K562 (cell line): ENCODE measurements at regions not wholly inside any gene's neighbourhood (a gene's known extent, or its start where the extent isn't known, plus 50 kb on each side); places are given as distances from the start of the nearest gene placed in this dataset.

Source experiments
- ATAC-seq: fragments of 200-7000 bp; cut with Tn5 transposase; 3 replicates; pipeline ENCODE4 v1.9.1; 2020; ENCODE audit warnings: moderate library complexity
- BruUV-seq: library from RNA; stranded (reverse); fragments of 400-500 nt; replicated peaks from 2 replicates; lab custom pipeline; 2021; lab: Mats Ljungman, UMichigan
- CTCF ChIA-PET: fragments of 300-600 bp; formaldehyde crosslinking; extraction: SDS; loops from one replicate; lab custom pipeline; 2021; ENCODE audit warnings: low intra/inter-chr PET ratio; lab: Yijun Ruan, JAX
- POLR2A ChIA-PET: fragments of 300-600, 350-650 bp; sonication (Branson Sonifier 250); formaldehyde crosslinking; extraction: SDS; loops from one replicate; lab custom pipeline; 2021; ENCODE audit warnings: antibody characterized with exemption, inconsistent platforms; lab: Yijun Ruan, JAX
- DNase-seq, 4 experiments: peaks; one replicate each; pipeline versions ENCODE4 v3.0.0 to v3.0.0-alpha.2; 2011 to 2018; ENCODE audit warnings: low spot score in 3 of 4, mixed read lengths in 3 of 4; ENCODE audit errors: extremely low read depth in 1 of 4
- FAIRE-seq: peaks from 2 replicates; lab custom pipeline; 2011; peaks lifted over from hg19 to GRCh38; lab: Jason Lieb, UNC
- H2AFZ ChIP-seq: 2 replicates; pipeline ENCODE4 v1.6.0; 2011; ENCODE audit warnings: low read depth, low read length, control low read depth, inconsistent platforms
- H3K27ac ChIP-seq: fragments of 200-600 bp; 3 replicates; pipeline ENCODE4 v1.8.0; 2011; ENCODE audit warnings: low read depth, mild to moderate bottlenecking, control low read depth, inconsistent platforms, low read length, moderate library complexity, mixed read lengths; ENCODE audit errors: extremely low read depth
- H3K27me3 ChIP-seq, 2 experiments: fragments of 300-600 bp in 1 of 2; 2 replicates in 1 of 2; 3 replicates in 1 of 2; pipeline versions ENCODE4 v1.6.0 to v1.8.0; 2011; ENCODE audit warnings: inconsistent platforms in 2 of 2, low read length in 2 of 2, mild to moderate bottlenecking in 1 of 2, mixed read lengths in 1 of 2, moderate library complexity in 1 of 2; ENCODE audit not compliant: control insufficient read depth in 2 of 2, insufficient read depth in 2 of 2
- H3K36me3 ChIP-seq: fragments of 300-600 bp; 3 replicates; pipeline ENCODE4 v1.8.0; 2011; ENCODE audit warnings: mild to moderate bottlenecking, low read length, inconsistent platforms; ENCODE audit not compliant: control insufficient read depth, insufficient read depth
- H3K4me1 ChIP-seq, 2 experiments: fragments of 200-600 bp in 1 of 2; replicated peaks in 1 of 2; 2 replicates in 1 of 2; 3 replicates in 1 of 2; pipeline versions ENCODE4 v1.5.1 to v1.8.0; 2011; ENCODE audit warnings: inconsistent platforms in 2 of 2, low read length in 2 of 2, mild to moderate bottlenecking in 1 of 2, mixed read lengths in 1 of 2, moderate library complexity in 1 of 2; ENCODE audit not compliant: control insufficient read depth in 2 of 2, insufficient read depth in 2 of 2
- H3K4me2 ChIP-seq: 2 replicates; pipeline ENCODE4 v1.6.1; 2011; ENCODE audit warnings: low read length, control low read depth, inconsistent platforms, mixed read lengths; ENCODE audit not compliant: insufficient read depth
- H3K4me3 ChIP-seq: fragments of 200-600 bp; sonication (generic), shearing (Covaris generic); 2 replicates; pipeline ENCODE4 v1.5.1; 2016; ENCODE audit warnings: control low read depth, inconsistent platforms
- H3K79me2 ChIP-seq: fragments of 200-600 bp; 3 replicates; pipeline ENCODE4 v1.8.0; 2011; ENCODE audit warnings: low read length, inconsistent platforms; ENCODE audit not compliant: control insufficient read depth, insufficient read depth
- H3K9ac ChIP-seq, 2 experiments: 2 replicates each; pipeline versions ENCODE4 v1.6.0 to v1.6.1; 2011; ENCODE audit warnings: low read depth in 2 of 2, low read length in 2 of 2, control low read depth in 1 of 2, inconsistent platforms in 1 of 2, mild to moderate bottlenecking in 1 of 2, mixed read lengths in 1 of 2; ENCODE audit not compliant: insufficient read depth in 1 of 2
- H3K9me1 ChIP-seq: one replicate; pipeline ENCODE4 v1.6.0; 2011; ENCODE audit warnings: inconsistent platforms, mild to moderate bottlenecking, low read length, moderate library complexity; ENCODE audit not compliant: control insufficient read depth, insufficient read depth
- H3K9me3 ChIP-seq: replicated peaks from 2 replicates; pipeline ENCODE4 v1.5.1; 2011; ENCODE audit warnings: low read depth, low read length, inconsistent platforms; ENCODE audit not compliant: control insufficient read depth, insufficient read depth
- H4K20me1 ChIP-seq: replicated peaks from 2 replicates; pipeline ENCODE4 v1.6.1; 2011; ENCODE audit warnings: low read length, inconsistent platforms, mixed read lengths; ENCODE audit not compliant: control insufficient read depth, insufficient read depth
- AFF4 ChIP-seq: sonication (generic); formaldehyde crosslinking; IDR thresholded peaks from 2 replicates; pipeline ENCODE4 v1.8.0; 2023; ENCODE audit warnings: mild to moderate bottlenecking, missing genetic modification reagents
- ATF4 ChIP-seq: fragments of 450-650 bp; formaldehyde crosslinking; IDR thresholded peaks from 2 replicates; pipeline ENCODE4 v1.4.0; 2022; ENCODE audit warnings: mild to moderate bottlenecking, moderate library complexity
- E2F3 ChIP-seq: fragments of 250-450 bp; sonication (Bioruptor Pico); IDR thresholded peaks from 2 replicates; pipeline ENCODE4 v1.4.0; 2020; ENCODE audit warnings: mild to moderate bottlenecking
- E4F1 ChIP-seq: fragments of 250-450 bp; sonication (Bioruptor Pico); IDR thresholded peaks from 2 replicates; pipeline ENCODE4 v1.5.0; 2021; ENCODE audit warnings: mild to moderate bottlenecking, borderline replicate concordance
- KLF16 ChIP-seq: IDR thresholded peaks from 2 replicates; pipeline ENCODE4 v1.6.1; 2016; ENCODE audit warnings: antibody characterized with exemption
- NBN ChIP-seq: fragments of 450-650 bp; IDR thresholded peaks from 2 replicates; pipeline ENCODE4 v1.6.1; 2016; ENCODE audit warnings: low read depth, mild to moderate bottlenecking
- NFATC3 ChIP-seq: fragments of 450-650 bp; IDR thresholded peaks from 2 replicates; pipeline ENCODE4 v1.6.1; 2017; ENCODE audit warnings: mild to moderate bottlenecking
- NFYB ChIP-seq: IDR thresholded peaks from 2 replicates; pipeline ENCODE4 v1.6.1; 2011; ENCODE audit warnings: mild to moderate bottlenecking, moderate library complexity; ENCODE audit not compliant: insufficient read length; ENCODE audit errors: extremely low read depth
- SP2 ChIP-seq: IDR thresholded peaks from 2 replicates; pipeline ENCODE4 v1.6.1; 2011; ENCODE audit warnings: mild to moderate bottlenecking, low read depth, low read length, moderate library complexity; ENCODE audit not compliant: poor library complexity, severe bottlenecking; ENCODE audit errors: extremely low read depth
- TAL1 ChIP-seq: fragments of 450-650 bp; IDR thresholded peaks from 2 replicates; pipeline ENCODE4 v1.6.1; 2016; ENCODE audit warnings: mild to moderate bottlenecking
- TEAD2 ChIP-seq: fragments of 450-650 bp; IDR thresholded peaks from 2 replicates; pipeline ENCODE4 v1.6.1; 2016; ENCODE audit warnings: missing genetic modification characterization, control low read depth, missing compliant biosample characterization
- TOE1 ChIP-seq, 2 experiments: fragments of 450-650 bp in 1 of 2; sonication (generic) in 1 of 2; formaldehyde crosslinking in 1 of 2; IDR thresholded peaks; 2 replicates each; pipeline versions ENCODE4 v1.7.1 to v1.8.0; 2016 to 2022; ENCODE audit warnings: borderline replicate concordance in 2 of 2, mild to moderate bottlenecking in 2 of 2, antibody characterized with exemption in 1 of 2, inconsistent platforms in 1 of 2, low read depth in 1 of 2, missing genetic modification reagents in 1 of 2, moderate library complexity in 1 of 2
- YBX1 ChIP-seq: fragments of 450-650 bp; IDR thresholded peaks from 2 replicates; pipeline ENCODE4 v1.7.1; 2016; ENCODE audit warnings: mild to moderate bottlenecking
- ZFPM2 ChIP-seq: fragments of 250-450 bp; sonication (Bioruptor Pico); IDR thresholded peaks from 2 replicates; pipeline ENCODE4 v1.5.1; 2022; ENCODE audit warnings: mild to moderate bottlenecking
- ZNF143 ChIP-seq: sonication (generic); formaldehyde crosslinking; IDR thresholded peaks from 2 replicates; pipeline ENCODE4 v1.9.0; 2022; ENCODE audit warnings: mild to moderate bottlenecking, missing genetic modification reagents
- ZNF77 ChIP-seq: fragments of 250-450 bp; sonication (Bioruptor Pico); IDR thresholded peaks from 2 replicates; pipeline ENCODE4 v1.5.0; 2020
- WGBS: fragments of 100-300 bp; shearing (Covaris generic); methylation state at CpG from one replicate; pipeline ENCODE4 v1.1.6; 2016; ENCODE audit warnings: low coverage, mixed read lengths; ENCODE audit not compliant: insufficient coverage; ENCODE audit errors: missing lambda C conversion rate; 5-methylcytosine and 5-hydroxymethylcytosine counted together
- in situ Hi-C: fragments of 300-500 bp; cut with MboI; formaldehyde crosslinking; loops from 4 replicates; pipeline ENCODE4 v1.15.0; 2018; ENCODE audit warnings: inconsistent platforms, mixed read lengths
- intact Hi-C: fragments of 100-400 bp; cut with micrococcal nuclease; formaldehyde crosslinking; loops from 2 replicates; pipeline ENCODE4 v1.14.2; 2022

GRCh38 chr10:59075576-59075975 is 100.9 kb upstream of the PHYHIPL start:
- POLR2A ChIA-PET = no interaction called here
- ATAC-seq (no peak), DNase-seq (no peak), FAIRE-seq (no peak)
- Histone ChIP-seq H3K79me2 (no peaks in the 10 kb centered on the region), H3K36me3 (no peaks in the 10 kb centered on the region), H3K4me2 (no peak overlapping the region), H3K4me3 (no peak overlapping the region), H3K9ac (no peak overlapping the region), H4K20me1 (no peaks in the 10 kb centered on the region), H3K27ac (no peak overlapping the region), H3K9me1 (no peaks in the 10 kb centered on the region), H3K27me3 (no peaks in the 10 kb centered on the region), H3K4me1 (no peaks in the 10 kb centered on the region), H2AFZ (no peak overlapping the region), H3K9me3 (no peaks in the 10 kb centered on the region; the same call in 1 of the 2 replicates)
- TF ChIP-seq NFYB = no peak
- TF ChIP-seq TOE1 (IDR thresholded peaks at IDR 0.05; ENCODE audit: borderline replicate concordance) = no peak
- TF ChIP-seq TOE1 (CRISPR knock-in tag; IDR thresholded peaks at IDR 0.05; ENCODE audit: borderline replicate concordance, low read depth) = no peak
- no peak for TF ChIP-seq KLF16
- no peak for TF ChIP-seq ZNF77 (CRISPR knock-in tag)
- no peak for TF ChIP-seq AFF4 (CRISPR knock-in tag)
- TF ChIP-seq ATF4 (CRISPR knock-in tag) = no peak
- no peak for TF ChIP-seq NBN
- no peak for TF ChIP-seq TAL1
- TF ChIP-seq NFATC3 = no peak
- TF ChIP-seq SP2 = no peak
- no peak for TF ChIP-seq E4F1
- no peak for TF ChIP-seq TEAD2
- TF ChIP-seq YBX1 = no peak
- no peak for TF ChIP-seq ZNF143
- TF ChIP-seq E2F3 = no peak
- TF ChIP-seq ZFPM2 (CRISPR knock-in tag) = no peak
- intact Hi-C loops (no loop called here), in situ Hi-C loops (no loop called here)
- no TSS peak for BruUV-seq
- WGBS = 0% methylated on average over 1 of the region's 1 CpG
- CTCF ChIA-PET = no interaction called here
